OCI-LY1 (cell line): ENCODE measurements at regions not wholly inside any gene's neighbourhood (a gene's known extent, or its start where the extent isn't known, plus 50 kb on each side); places are given as distances from the start of the nearest gene placed in this dataset.
"Not testable (repeated sequence)": the region's sequence is repeated elsewhere in the genome, so short reads cannot be mapped to it uniquely, and the experiment has no call there.

Source experiments
- H2AFZ ChIP-seq: fragments of 200-600 bp; sonication (generic), shearing (Covaris generic); 2 replicates; pipeline ENCODE4 v1.6.0; 2014; ENCODE audit warnings: antibody characterized with exemption, mild to moderate bottlenecking, low read length
- H3F3A ChIP-seq: fragments of 200-600 bp; sonication (generic), shearing (Covaris generic); 2 replicates; pipeline ENCODE4 v1.6.0; 2014; ENCODE audit warnings: mild to moderate bottlenecking, antibody characterized with exemption, low read length, moderate library complexity; ENCODE audit not compliant: insufficient read depth
- H3K27ac ChIP-seq: fragments of 200-600 bp; sonication (generic); 2 replicates; pipeline ENCODE4 v1.5.1; 2014; ENCODE audit warnings: low read length, mixed run types, mild to moderate bottlenecking, low read depth; ENCODE audit not compliant: poor library complexity, severe bottlenecking
- H3K27me3 ChIP-seq: fragments of 200-600 bp; sonication (generic); 2 replicates; pipeline ENCODE4 v1.6.0; 2014; ENCODE audit warnings: antibody characterized with exemption, mild to moderate bottlenecking, low read length, moderate library complexity; ENCODE audit not compliant: insufficient read depth
- H3K36me3 ChIP-seq: fragments of 200-600 bp; sonication (generic); 2 replicates; pipeline ENCODE4 v1.6.1; 2014; ENCODE audit warnings: mild to moderate bottlenecking, antibody characterized with exemption, low read length, moderate library complexity, mixed read lengths; ENCODE audit not compliant: insufficient read depth
- H3K4me1 ChIP-seq: fragments of 200-600 bp; sonication (generic); 2 replicates; pipeline ENCODE4 v1.5.1; 2014; ENCODE audit warnings: mild to moderate bottlenecking, low read length, moderate library complexity; ENCODE audit not compliant: insufficient read depth, severe bottlenecking
- H3K4me2 ChIP-seq: fragments of 200-600 bp; sonication (generic), shearing (Covaris generic); 2 replicates; pipeline ENCODE4 v1.6.1; 2014; ENCODE audit warnings: low read length
- H3K4me3 ChIP-seq: fragments of 200-600 bp; sonication (generic); 2 replicates; pipeline ENCODE4 v1.5.1; 2014; ENCODE audit warnings: low read length, low read depth, mild to moderate bottlenecking, mixed read lengths; ENCODE audit not compliant: poor library complexity, severe bottlenecking
- H3K79me2 ChIP-seq: fragments of 200-600 bp; shearing (Covaris generic); 2 replicates; pipeline ENCODE4 v1.6.1; 2016; ENCODE audit warnings: mixed run types, low read length, mixed read lengths; ENCODE audit not compliant: insufficient read depth
- H3K9ac ChIP-seq: fragments of 200-600 bp; sonication (generic), shearing (Covaris generic); 2 replicates; pipeline ENCODE4 v1.6.1; 2014; ENCODE audit warnings: mild to moderate bottlenecking, low read length, mixed read lengths
- H3K9me2 ChIP-seq: fragments of 200-600 bp; sonication (generic), shearing (Covaris generic); 2 replicates; pipeline ENCODE4 v1.6.1; 2014; ENCODE audit warnings: low read depth, mild to moderate bottlenecking, low read length, mixed read lengths
- H3K9me3 ChIP-seq: fragments of 200-600 bp; shearing (Covaris generic); 2 replicates; pipeline ENCODE4 v1.6.1; 2014; ENCODE audit warnings: low read length, mixed read lengths
- H4K20me1 ChIP-seq: fragments of 200-600 bp; sonication (generic), shearing (Covaris generic); 2 replicates; pipeline ENCODE4 v1.6.0; 2016; ENCODE audit warnings: mild to moderate bottlenecking, low read length; ENCODE audit not compliant: insufficient read depth
- CTCF ChIP-seq: fragments of 200-600 bp; sonication (generic), shearing (Covaris generic); IDR thresholded peaks from 2 replicates; pipeline ENCODE4 v1.5.1; 2017; ENCODE audit warnings: mild to moderate bottlenecking, antibody characterized with exemption, low read length, moderate library complexity, mixed read lengths
- EZH2 ChIP-seq: fragments of 200-600 bp; sonication (generic), shearing (Covaris generic); IDR thresholded peaks from 2 replicates; pipeline ENCODE4 v1.8.0; 2017; ENCODE audit warnings: borderline replicate concordance, mixed run types, mild to moderate bottlenecking, antibody characterized with exemption, low read length, moderate library complexity, mixed read lengths

- Histone ChIP-seq H4K20me1 (no peaks in the 10 kb centered on the region), H3K36me3 (no peaks in the 10 kb centered on the region), H3K27me3 (no peaks in the 10 kb centered on the region), H3K9ac (no peak overlapping the region), H2AFZ (no peak overlapping the region), H3K27ac (peak overlapping the region; percentile 19), H3K79me2 (no peaks in the 10 kb centered on the region), H3K4me3 (no peak overlapping the region), H3F3A (peaks cover 4% of the 10 kb centered on the region; the same call in 1 of the 2 replicates), H3K9me3 (no peaks in the 10 kb centered on the region), H3K4me1 (peaks cover 42% of the 10 kb centered on the region), H3K4me2 (no peak overlapping the region), H3K9me2 (no peaks in the 10 kb centered on the region)
- no peak for TF ChIP-seq CTCF
- TF ChIP-seq EZH2, result no peak
These were observed 53.7 kb upstream of the ZNF217 start for GRCh38 chr20:53647286-53647821.

- H3F3A ChIP-seq, result peaks cover 4% of the 10 kb centered on the region; the same call in 1 of the 2 replicates
- H3K79me2 ChIP-seq, result no peaks in the 10 kb centered on the region
- no peak overlapping the region for H2AFZ ChIP-seq
- no peak overlapping the region for H3K4me2 ChIP-seq
- H3K4me1 ChIP-seq, result peaks cover 38% of the 10 kb centered on the region
- H3K4me3 ChIP-seq, result no peak overlapping the region
- no peaks in the 10 kb centered on the region for H3K27me3 ChIP-seq
- TF ChIP-seq CTCF (no peak), EZH2 (no peak)
- H4K20me1 ChIP-seq, result no peaks in the 10 kb centered on the region
- no peaks in the 10 kb centered on the region for H3K36me3 ChIP-seq
- no peak overlapping the region for H3K9ac ChIP-seq
- no peaks in the 10 kb centered on the region for H3K9me3 ChIP-seq
- H3K9me2 ChIP-seq, result no peaks in the 10 kb centered on the region
- peak overlapping the region; percentile 19 for H3K27ac ChIP-seq
These were observed 52.9 kb upstream of the ZNF217 start for GRCh38 chr20:53646550-53646949.

- H3K4me1 ChIP-seq, result peaks cover 38% of the 10 kb centered on the region
- no peaks in the 10 kb centered on the region for H3K36me3 ChIP-seq
- peaks cover 4% of the 10 kb centered on the region; the same call in 1 of the 2 replicates for H3F3A ChIP-seq
- TF ChIP-seq EZH2, result no peak
- TF ChIP-seq CTCF, result no peak
- no peaks in the 10 kb centered on the region for H4K20me1 ChIP-seq
- no peaks in the 10 kb centered on the region for H3K79me2 ChIP-seq
- no peaks in the 10 kb centered on the region for H3K9me3 ChIP-seq
- peak overlapping the region; percentile 30; the same call in 1 of the 2 replicates for H2AFZ ChIP-seq
- no peak overlapping the region for H3K4me2 ChIP-seq
- H3K27ac ChIP-seq, result peak overlapping the region; percentile 70
- no peaks in the 10 kb centered on the region for H3K9me2 ChIP-seq
- H3K4me3 ChIP-seq, result no peak overlapping the region
- H3K27me3 ChIP-seq, result no peaks in the 10 kb centered on the region
- H3K9ac ChIP-seq, result no peak overlapping the region
These were observed 51.9 kb upstream of the ZNF217 start for GRCh38 chr20:53645582-53645897.

GRCh38 chr20:53644108-53644507, 50.5 kb upstream of the ZNF217 start:
- not testable (repeated sequence) for H2AFZ ChIP-seq, H3K79me2 ChIP-seq, H3K4me2 ChIP-seq, H3F3A ChIP-seq, H3K4me3 ChIP-seq, H3K27me3 ChIP-seq, H3K9me3 ChIP-seq, H4K20me1 ChIP-seq, H3K36me3 ChIP-seq, H3K9me2 ChIP-seq, H3K9ac ChIP-seq
- H3K27ac ChIP-seq, result peak overlapping the region; percentile 84
- peaks cover 48% of the 10 kb centered on the region for H3K4me1 ChIP-seq
